Heart left ventricle (tissue), 13 donors: ENCODE measurements at regions not wholly inside any gene's neighbourhood (a gene's known extent, or its start where the extent isn't known, plus 50 kb on each side); places are given as distances from the start of the nearest gene placed in this dataset.

Experiments
- CTCF ChIP-seq, 12 donors: fragments of 200-600 bp; sonication (generic) in 4 of 12; IDR thresholded peaks; one replicate each; pipeline versions ENCODE4 v1.5.0 to v1.8.0; 2018 to 2022; ENCODE audit warnings: antibody characterized with exemption in 12 of 12, mild to moderate bottlenecking in 5 of 12
- POLR2A ChIP-seq, 2 donors: fragments of 450-650 bp; IDR thresholded peaks; one replicate each; pipeline ENCODE4 v1.6.1; 2017; ENCODE audit warnings: antibody characterized with exemption in 2 of 2, mild to moderate bottlenecking in 2 of 2, moderate library complexity in 2 of 2
- donor health status: ischemic (EF 13 %, LVEDD 7.1; RV severe dilation, severe dysfunction).
- donor health status: DM: no; HTN: yes; CAD: no.
- donor health status: DM: no; HTN: no; CAD: no.
- donor health status: ischemic (EF 25% LVEDD 6.9; RV normal size, moderate dysfunction).
- donor health status: ischemic (EF 25% LVEDD 5.7; RV mildly dilated, moderate dysfunction).
- donor health status: ischemic (EF 35%, LVEDD 5.7; RV mildly dilated, moderate dysfunction).
- donor health status: nonischemic (EF 11% LVEDD 7.7; RV severe dilation, severe dysfunction).
- donor health status: DM: yes; HTN: yes; CAD: no.
- donor health status: PGD.
- donor health status: ischemic (EF 29% LVEDD 5.4; RV normal size, mild dysfunction).
- donor health status: nonischemic (EF 23%, LVEDD 6.1; RV moderate dilation, normal function).

- TF ChIP-seq POLR2A (IDR thresholded peaks at IDR 0.05): no peak
- no peak for TF ChIP-seq CTCF (IDR thresholded peaks at IDR 0.05)
Observed at GRCh38 chr10:78956391-78956790, 112.4 kb upstream of the ZMIZ1 start.
